NOMO-1 treated with DMSO at 0.1 percent for 48 hours (cell line): ENCODE measurements at regions not wholly inside any gene's neighbourhood (a gene's known extent, or its start where the extent isn't known, plus 50 kb on each side); places are given as distances from the start of the nearest gene placed in this dataset.
"Not testable (repeated sequence)": the region's sequence is repeated elsewhere in the genome, so short reads cannot be mapped to it uniquely, and the experiment has no call there.

Experiments
- DNase-seq: peaks from one replicate; lab custom pipeline; 2025; ENCODE audit not compliant: unreplicated experiment; lab: John Stamatoyannopoulos, UW

GRCh38 chr11:133653336-133653735 is 121.0 kb upstream of the OPCML start:
- DNase-seq, result no peak

GRCh38 chr11:133650082-133650481 is 117.8 kb upstream of the OPCML start:
- DNase-seq, result no peak

GRCh38 chr11:133649040-133649439 is 116.7 kb upstream of the OPCML start:
- no peak for DNase-seq

- DNase-seq, result no peak
Measured at GRCh38 chr11:133639408-133639807, 107.1 kb upstream of the OPCML start.

- no peak for DNase-seq
Measured at GRCh38 chr11:133638921-133639320, 106.6 kb upstream of the OPCML start.

DNA sequence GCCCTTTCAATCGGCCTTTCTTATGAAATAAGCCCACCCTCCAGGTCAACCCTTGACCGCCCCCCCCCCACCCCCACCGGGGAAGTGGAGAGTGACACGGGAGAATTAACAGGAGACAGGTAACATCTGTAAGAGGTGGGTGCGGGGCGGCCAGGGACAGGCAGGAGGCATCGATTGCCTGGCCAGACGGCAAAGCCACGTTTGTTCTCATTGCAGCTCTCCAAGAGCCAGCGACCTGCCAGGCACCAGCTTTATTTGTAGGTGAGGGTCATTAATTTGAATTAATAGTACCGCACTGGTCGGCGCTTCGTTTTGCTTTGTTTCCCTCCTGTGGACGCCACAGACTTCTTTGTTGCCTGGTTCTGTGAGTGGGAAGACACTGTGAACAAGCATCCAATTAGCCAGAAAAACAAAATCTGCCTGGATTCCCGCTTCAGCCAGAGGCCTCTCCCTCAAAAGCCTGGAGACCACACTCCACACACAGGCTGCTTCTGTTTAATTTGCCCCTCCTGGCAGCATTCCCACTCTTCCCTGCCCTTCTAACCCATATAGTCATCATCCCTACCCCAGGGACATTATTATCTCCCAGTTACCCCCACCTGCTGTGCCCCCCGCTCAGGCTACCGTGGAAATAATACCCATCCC is 104.5 kb upstream of the OPCML start:
- DNase-seq, result no peak

GRCh38 chr11:133635244-133635739 is 103.0 kb upstream of the OPCML start:
- no peak for DNase-seq

- DNase-seq, result not testable (repeated sequence)
Measured at GRCh38 chr11:133628371-133628770, 96.1 kb upstream of the OPCML start.

- no peak for DNase-seq
Measured at GRCh38 chr11:133621611-133622010, 89.3 kb upstream of the OPCML start.

DNA sequence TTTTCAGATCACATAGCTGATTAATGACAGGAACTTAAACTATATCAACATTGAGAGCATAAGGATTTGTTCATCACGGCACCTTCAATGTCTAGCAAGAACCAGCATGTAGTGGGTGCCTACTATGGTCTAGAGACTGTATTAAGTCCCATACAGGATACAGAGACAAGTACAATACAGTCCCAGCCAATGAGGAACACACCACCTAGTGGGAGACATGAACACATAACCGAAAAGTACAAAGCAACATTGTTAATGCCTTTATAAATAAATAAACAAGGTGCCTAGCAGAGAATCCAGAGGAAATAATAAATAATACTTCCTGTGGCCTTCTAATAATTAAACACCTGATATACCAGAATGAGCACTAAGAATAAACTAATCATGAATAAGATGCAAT is 87.7 kb upstream of the OPCML start:
- DNase-seq, result no peak

DNA sequence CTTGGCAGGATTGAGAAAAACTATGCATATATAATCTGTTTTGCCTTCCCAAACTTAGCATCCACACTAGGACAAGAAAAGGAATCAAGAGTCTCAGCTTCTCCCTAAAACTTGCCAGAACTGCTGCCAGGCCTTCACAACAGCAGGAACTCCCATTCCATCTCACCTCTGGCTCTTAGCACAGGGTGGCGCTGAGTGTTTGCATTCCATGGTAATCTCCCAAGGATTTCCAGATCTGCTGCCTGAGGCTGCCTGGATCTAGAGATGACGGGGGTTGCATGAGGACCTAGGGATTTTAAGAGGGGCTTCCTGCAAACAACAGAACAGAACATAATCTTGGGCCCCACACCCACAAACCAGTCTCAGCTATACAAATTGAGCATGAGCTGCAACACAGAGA is 87.1 kb upstream of the OPCML start:
- DNase-seq, result no peak

DNA sequence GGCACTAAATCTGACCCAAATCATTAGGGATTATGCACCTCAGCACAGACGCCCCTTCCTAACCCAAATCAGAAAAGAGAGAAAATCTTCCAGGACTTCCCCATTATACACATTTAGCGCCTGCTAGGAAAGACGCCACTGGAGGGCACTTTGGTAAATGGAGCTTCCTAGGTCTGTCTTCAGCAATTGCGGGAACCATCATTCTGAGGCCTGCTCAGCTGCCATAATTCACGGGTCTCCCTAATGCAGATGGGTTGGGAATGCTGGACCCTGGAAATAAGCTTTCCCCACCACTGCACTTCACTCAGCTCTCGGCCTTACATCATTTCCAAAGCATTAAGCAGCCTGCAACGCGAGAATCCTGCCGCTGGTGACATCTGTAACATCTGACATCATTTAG is 86.2 kb upstream of the OPCML start:
- DNase-seq, result no peak

DNA sequence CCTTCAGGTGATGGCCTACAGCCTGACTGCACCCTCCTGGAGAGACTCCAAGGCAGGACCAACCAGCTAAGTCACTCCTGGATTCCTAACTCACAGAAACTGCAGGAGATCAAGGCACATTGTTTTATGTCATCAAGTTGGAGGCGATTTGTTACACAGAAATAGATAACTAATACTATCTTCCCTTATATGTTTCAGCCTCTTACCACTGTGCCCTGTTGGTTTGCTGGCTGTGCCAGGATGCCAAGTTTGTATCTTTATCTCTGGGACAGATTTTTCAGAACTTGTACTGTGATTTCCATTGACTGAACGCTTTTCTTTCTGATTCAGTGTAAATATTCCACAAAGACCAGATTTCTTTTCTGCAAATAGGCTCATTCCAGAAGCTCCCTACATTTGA is 76.2 kb upstream of the OPCML start:
- DNase-seq, result no peak

GRCh38 chr11:133606124-133606523 is 73.8 kb upstream of the OPCML start:
- DNase-seq, result no peak

GRCh38 chr11:133605482-133605881 is 73.2 kb upstream of the OPCML start:
- no peak for DNase-seq

- DNase-seq, result no peak
Measured at GRCh38 chr11:133601641-133602040, 69.3 kb upstream of the OPCML start.

GRCh38 chr11:133600786-133601185 is 68.5 kb upstream of the OPCML start:
- no peak for DNase-seq

GRCh38 chr11:133600306-133600705 is 68.0 kb upstream of the OPCML start:
- no peak for DNase-seq

- no peak for DNase-seq
Measured at GRCh38 chr11:133598906-133599305, 66.6 kb upstream of the OPCML start.

DNA sequence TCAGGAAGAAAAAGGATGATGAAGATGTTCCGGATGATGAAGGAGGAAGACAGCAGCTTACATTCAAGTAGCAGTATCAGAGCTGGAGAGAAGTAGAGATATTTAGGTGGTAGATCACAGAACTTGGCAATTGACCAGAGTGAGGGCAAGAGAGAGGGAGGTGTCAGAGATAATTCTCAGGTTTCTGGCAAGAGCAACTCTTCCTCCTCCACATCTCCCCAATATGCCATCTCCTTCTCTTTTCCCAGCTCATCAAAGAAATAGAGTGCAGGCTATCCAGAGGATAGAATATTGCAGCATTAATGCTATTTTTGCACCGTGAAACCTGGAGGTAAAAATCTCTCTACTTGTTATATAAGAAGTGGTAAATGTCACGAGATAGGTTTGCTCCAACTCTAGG is 64.9 kb upstream of the OPCML start:
- DNase-seq, result no peak

GRCh38 chr11:133595998-133596590 is 63.8 kb upstream of the OPCML start:
- no peak for DNase-seq

DNA sequence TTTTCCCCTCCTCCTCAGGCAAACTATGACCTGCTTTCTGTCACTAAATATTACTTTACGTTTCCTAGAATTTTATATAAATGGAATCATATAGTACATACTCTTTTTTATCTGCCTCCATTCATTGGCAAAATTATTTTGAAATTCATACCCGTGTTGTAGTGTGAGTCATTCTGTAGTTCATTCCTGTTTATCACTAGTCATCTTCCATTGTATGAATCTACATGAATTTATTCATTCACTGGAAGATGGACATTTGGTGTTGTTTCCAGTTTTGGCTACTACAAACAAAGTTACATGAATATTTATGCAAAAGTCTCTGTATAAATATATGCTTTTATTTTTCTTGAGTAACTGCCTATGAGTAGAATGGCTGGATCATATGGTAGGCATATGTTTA is 60.7 kb upstream of the OPCML start:
- no peak for DNase-seq
